Activated T-helper 1 cell treated with anti-CD3 and anti-CD28 coated beads, Interleukin-12 subunit alpha, Interleukin-12 subunit beta, Interleukin-2, Interleukin-4 antibody, amounts not matched to agents 30 ng/mL and 10 ng/mL and 1 ng/mL, durations not matched to agents 14 hours and 24 hours and 36 hours (primary cell): ENCODE measurements at regions not wholly inside any gene's neighbourhood (a gene's known extent, or its start where the extent isn't known, plus 50 kb on each side); places are given as distances from the start of the nearest gene placed in this dataset.

ENCODE experiments used
- DNase-seq: peaks from one replicate; pipeline ENCODE4 v3.0.0; 2021; ENCODE audit warnings: low spot score
- H3K27ac Mint-ChIP-seq: one replicate; pipeline ENCODE4 v1.8.0; 2021; ENCODE audit warnings: mild to moderate bottlenecking, mixed read lengths
- H3K27me3 Mint-ChIP-seq: one replicate; pipeline ENCODE4 v1.8.0; 2022; ENCODE audit warnings: mild to moderate bottlenecking, moderate library complexity, mixed read lengths; ENCODE audit not compliant: insufficient read depth
- H3K36me3 Mint-ChIP-seq: one replicate; pipeline ENCODE4 v1.8.0; 2021; ENCODE audit warnings: low read depth, mixed read lengths
- H3K4me1 Mint-ChIP-seq: one replicate; pipeline ENCODE4 v1.8.0; 2021; ENCODE audit warnings: low read depth, mixed read lengths
- H3K4me3 Mint-ChIP-seq: one replicate; pipeline ENCODE4 v1.8.0; 2021; ENCODE audit warnings: mild to moderate bottlenecking, moderate library complexity, mixed read lengths
- H3K9me3 Mint-ChIP-seq: one replicate; pipeline ENCODE4 v1.8.0; 2021; ENCODE audit warnings: mixed read lengths
- intact Hi-C: fragments of 100-400 bp; cut with micrococcal nuclease; formaldehyde crosslinking; loops from one replicate; pipeline ENCODE4 v1.15.1; 2024

- intact Hi-C loops = no loop called here
- H3K27ac Mint-ChIP-seq = no peak overlapping the region
- no peaks in the 10 kb centered on the region for H3K4me1 Mint-ChIP-seq
- no peak for DNase-seq
- no peaks in the 10 kb centered on the region for H3K27me3 Mint-ChIP-seq
- no peaks in the 10 kb centered on the region for H3K36me3 Mint-ChIP-seq
- H3K4me3 Mint-ChIP-seq = no peak overlapping the region
- H3K9me3 Mint-ChIP-seq = no peaks in the 10 kb centered on the region
Observed at GRCh38 chr20:21780528-21780927, 75.1 kb downstream of the PAX1 start.
